Lower lobe of right lung (tissue), 2 donors: ENCODE measurements at regions not wholly inside any gene's neighbourhood (a gene's known extent, or its start where the extent isn't known, plus 50 kb on each side); places are given as distances from the start of the nearest gene placed in this dataset.
A peak's percentile ranks its signal among the peaks of the same experiment; 100 is the strongest.

Source experiments
- ATAC-seq, 2 donors: fragments of 200-7000 bp; cut with Tn5 transposase; one replicate each; pipeline ENCODE4 v1.9.1; 2020 to 2022; ENCODE audit warnings: mild to moderate bottlenecking in 2 of 2, moderate library complexity in 2 of 2
- DNase-seq: peaks from one replicate; pipeline ENCODE4 v3.0.0-alpha.2; 2020
- H3K27ac ChIP-seq: fragments of 200-600 bp; one replicate; pipeline ENCODE4 v1.8.0; 2022
- H3K27me3 ChIP-seq: fragments of 200-600 bp; one replicate; pipeline ENCODE4 v1.8.0; 2022; ENCODE audit warnings: low read depth
- H3K36me3 ChIP-seq: fragments of 200-600 bp; one replicate; pipeline ENCODE4 v1.8.0; 2022; ENCODE audit warnings: mild to moderate bottlenecking
- H3K4me1 ChIP-seq: fragments of 200-600 bp; one replicate; pipeline ENCODE4 v1.8.0; 2022
- H3K4me3 ChIP-seq: fragments of 200-600 bp; one replicate; pipeline ENCODE4 v1.8.0; 2022; ENCODE audit warnings: mild to moderate bottlenecking
- H3K9me3 ChIP-seq: fragments of 200-600 bp; one replicate; pipeline ENCODE4 v1.8.0; 2022
- CTCF ChIP-seq: fragments of 200-600 bp; IDR thresholded peaks from one replicate; pipeline ENCODE4 v1.8.0; 2022; ENCODE audit warnings: antibody characterized with exemption, mild to moderate bottlenecking
- intact Hi-C: fragments of 100-400 bp; cut with DNase I; formaldehyde crosslinking; loops from one replicate; pipeline ENCODE4 v1.11.0; 2022
- donor health status: DM: no; HTN: yes; CAD: no; lungs with severe emphysema.

- TF ChIP-seq CTCF, result no peak
- ATAC-seq, result no peak
- H3K36me3 ChIP-seq, result no peaks in the 10 kb centered on the region
- DNase-seq, result no peak
- H3K9me3 ChIP-seq, result no peaks in the 10 kb centered on the region
- intact Hi-C loops, result no loop called here
- no peaks in the 10 kb centered on the region for H3K27me3 ChIP-seq
- no peaks in the 10 kb centered on the region for H3K4me1 ChIP-seq
- no peak overlapping the region for H3K4me3 ChIP-seq
- no peak overlapping the region for H3K27ac ChIP-seq
These were observed 1318.3 kb downstream of the AACS start for GRCh38 chr12:126383506-126383905.

GRCh38 chr12:126384026-126384564 lies 1318.9 kb downstream of the AACS start:
- DNase-seq, result no peak
- Histone ChIP-seq H3K4me3 (no peak overlapping the region), H3K4me1 (no peaks in the 10 kb centered on the region), H3K27ac (no peak overlapping the region), H3K27me3 (no peaks in the 10 kb centered on the region), H3K36me3 (no peaks in the 10 kb centered on the region), H3K9me3 (no peaks in the 10 kb centered on the region)
- TF ChIP-seq CTCF, result no peak
- intact Hi-C loops, result no loop called here
- no peak for ATAC-seq

- peak in 1 of 2 donors; percentile 11 for ATAC-seq
- Histone ChIP-seq H3K27me3 (no peaks in the 10 kb centered on the region), H3K4me1 (no peaks in the 10 kb centered on the region), H3K4me3 (no peak overlapping the region), H3K36me3 (no peaks in the 10 kb centered on the region), H3K9me3 (no peaks in the 10 kb centered on the region), H3K27ac (no peak overlapping the region)
- no peak for DNase-seq
- TF ChIP-seq CTCF, result no peak
- intact Hi-C loops, result no loop called here
These were observed 1320.5 kb downstream of the AACS start for GRCh38 chr12:126385785-126386184.

- H3K4me3 ChIP-seq, result no peak overlapping the region
- ATAC-seq (no peak), DNase-seq (no peak)
- no peak for TF ChIP-seq CTCF
- no peaks in the 10 kb centered on the region for H3K4me1 ChIP-seq
- no peak overlapping the region for H3K27ac ChIP-seq
- intact Hi-C loops, result no loop called here
- H3K27me3 ChIP-seq, result no peaks in the 10 kb centered on the region
- H3K9me3 ChIP-seq, result no peaks in the 10 kb centered on the region
- no peaks in the 10 kb centered on the region for H3K36me3 ChIP-seq
These were observed 1324.1 kb downstream of the AACS start for GRCh38 chr12:126389220-126389841.

- TF ChIP-seq CTCF, result no peak
- H3K4me1 ChIP-seq, result no peaks in the 10 kb centered on the region
- no peak overlapping the region for H3K4me3 ChIP-seq
- H3K27me3 ChIP-seq, result no peaks in the 10 kb centered on the region
- no peak for DNase-seq
- no peak for ATAC-seq
- H3K9me3 ChIP-seq, result no peaks in the 10 kb centered on the region
- H3K36me3 ChIP-seq, result no peaks in the 10 kb centered on the region
- intact Hi-C loops, result no loop called here
- H3K27ac ChIP-seq, result no peak overlapping the region
These were observed 1324.7 kb downstream of the AACS start for GRCh38 chr12:126389961-126390360.
